ENCODE measurements at regions not wholly inside any gene's neighbourhood (a gene's known extent, or its start where the extent isn't known, plus 50 kb on each side); places are given as distances from the start of the nearest gene placed in this dataset.

DNA sequence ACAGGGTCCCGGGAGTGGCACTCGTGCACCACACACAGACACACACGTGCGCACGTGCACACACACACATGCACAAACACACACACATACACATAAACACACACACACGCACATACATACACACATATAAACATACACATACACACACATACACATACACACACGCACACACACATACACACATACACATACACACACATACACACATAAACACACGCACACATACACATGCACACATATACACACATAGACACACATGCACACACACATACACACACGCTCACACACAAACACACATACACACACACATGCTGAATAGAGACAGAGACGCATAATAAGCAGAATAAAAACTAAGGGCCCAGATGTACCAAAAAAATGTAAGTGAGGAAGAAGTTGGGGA is 332.2 kb upstream of the CXorf51B start:
- DNase-seq (no peak), ATAC-seq (ENCODE audit: poor library complexity) (no peak)
- ChIA-PET POLR2A (no interaction called here), CTCF (no interaction called here)
- Mint-ChIP-seq H3K27ac (no peak overlapping the region), H3K4me3 (no peak overlapping the region), H3K9me3 (peaks cover 9% of the 10 kb centered on the region), H3K27me3 (no peaks in the 10 kb centered on the region), H3K36me3 (ENCODE audit: low read depth) (no peaks in the 10 kb centered on the region), H3K4me1 (ENCODE audit: low read depth) (no peaks in the 10 kb centered on the region)
- Histone ChIP-seq H3K4me3 (ENCODE audit: low read length) (no peak overlapping the region), H3K27me3 (ENCODE audit: control insufficient read depth in 1 of 2, insufficient read depth in 2 of 2, low read length in 2 of 2) (no peaks in the 10 kb centered on the region), H3K36me3 (ENCODE audit: insufficient read depth, low read length) (no peaks in the 10 kb centered on the region), H3K27ac (ENCODE audit: low read depth in 1 of 2, low read length in 2 of 2) (no peak overlapping the region), H3K4me1 (ENCODE audit: insufficient read depth, low read length) (no peaks in the 10 kb centered on the region), H3K9me3 (ENCODE audit: control insufficient read depth in 1 of 2, insufficient read depth in 1 of 2, low read length in 2 of 2) (peaks cover 4 to 5% of the 10 kb centered on the region in 2 experiments)
- intact Hi-C loops (cut with DNase I, micrococcal nuclease) = no loop called here
- TF ChIP-seq CTCF (IDR thresholded peaks at IDR 0.05) = no peak

DNA sequence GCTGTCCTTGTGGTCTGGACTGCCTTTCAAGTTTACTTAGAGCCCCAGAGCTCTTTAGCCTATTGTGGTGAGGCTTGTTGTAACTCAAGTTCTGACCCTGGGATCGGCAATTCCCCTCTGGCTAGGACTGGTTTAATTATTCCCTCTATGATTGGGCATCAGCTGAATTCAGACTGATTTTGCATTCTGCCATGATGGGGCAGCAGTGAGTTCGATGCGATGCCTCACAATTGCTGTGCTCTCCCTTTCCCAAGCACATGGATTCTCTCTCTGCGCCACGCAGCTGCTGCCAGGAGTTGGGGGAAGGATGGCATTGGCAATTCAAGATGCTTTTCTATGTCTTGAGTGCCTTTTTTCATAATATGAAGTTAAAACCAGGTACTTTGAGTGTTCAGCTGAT is 327.8 kb upstream of the CXorf51B start:
- no peak overlapping the region for H3K27ac ChIP-seq (ENCODE audit: low read depth in 1 of 2, low read length in 2 of 2)
- Mint-ChIP-seq H3K27ac (no peak overlapping the region), H3K4me1 (ENCODE audit: low read depth) (no peaks in the 10 kb centered on the region), H3K27me3 (no peaks in the 10 kb centered on the region), H3K36me3 (ENCODE audit: low read depth) (no peaks in the 10 kb centered on the region), H3K9me3 (peaks cover 6% of the 10 kb centered on the region), H3K4me3 (no peak overlapping the region)
- ATAC-seq (ENCODE audit: poor library complexity) = no peak
- no peaks in the 10 kb centered on the region for H3K9me3 ChIP-seq (ENCODE audit: control insufficient read depth in 1 of 2, insufficient read depth in 1 of 2, low read length in 2 of 2)
- intact Hi-C loops (cut with DNase I, micrococcal nuclease) = no loop called here
- TF ChIP-seq CTCF (IDR thresholded peaks at IDR 0.05) = no peak
- no peaks in the 10 kb centered on the region for H3K27me3 ChIP-seq (ENCODE audit: control insufficient read depth in 1 of 2, insufficient read depth in 2 of 2, low read length in 2 of 2)
- CTCF ChIA-PET = no interaction called here
- POLR2A ChIA-PET = no interaction called here
- H3K4me3 ChIP-seq (ENCODE audit: low read length) = no peak overlapping the region
- no peaks in the 10 kb centered on the region for H3K4me1 ChIP-seq (ENCODE audit: insufficient read depth, low read length)
- H3K36me3 ChIP-seq (ENCODE audit: insufficient read depth, low read length) = no peaks in the 10 kb centered on the region
- no peak for DNase-seq

All from CD4-positive, alpha-beta T cell (primary cell).